Ectodermal cell (in vitro differentiated cells): ENCODE measurements at regions not wholly inside any gene's neighbourhood (a gene's known extent, or its start where the extent isn't known, plus 50 kb on each side); places are given as distances from the start of the nearest gene placed in this dataset.

Experiments
- H3K27ac ChIP-seq: 2 replicates; pipeline ENCODE4 v1.7.0; 2013; ENCODE audit warnings: mild to moderate bottlenecking, low read depth, low read length; ENCODE audit not compliant: insufficient read depth, poor library complexity, severe bottlenecking
- H3K27me3 ChIP-seq: 2 replicates; pipeline ENCODE4 v1.7.0; 2013; ENCODE audit warnings: mild to moderate bottlenecking, low read length; ENCODE audit not compliant: insufficient read depth, control insufficient read depth, poor library complexity, severe bottlenecking
- H3K36me3 ChIP-seq: one replicate; pipeline ENCODE4 v1.7.0; 2013; ENCODE audit warnings: low read length; ENCODE audit not compliant: control insufficient read depth, insufficient read depth
- H3K4me1 ChIP-seq: one replicate; pipeline ENCODE4 v1.7.0; 2013; ENCODE audit warnings: low read length; ENCODE audit not compliant: control insufficient read depth, insufficient read depth
- H3K4me3 ChIP-seq: 2 replicates; pipeline ENCODE4 v1.7.0; 2013; ENCODE audit warnings: low read depth, low read length, control low read depth; ENCODE audit not compliant: insufficient read depth
- H3K9me3 ChIP-seq: 2 replicates; pipeline ENCODE4 v1.7.0; 2013; ENCODE audit warnings: mild to moderate bottlenecking, low read length, moderate library complexity; ENCODE audit not compliant: control insufficient read depth
- WGBS, 2 experiments: methylation state at CpG; one replicate each; pipeline ENCODE4 v1.1.7; 2013; ENCODE audit warnings: missing lambda C conversion rate in 2 of 2; 5-methylcytosine and 5-hydroxymethylcytosine counted together

- Histone ChIP-seq H3K4me3 (no peak overlapping the region), H3K36me3 (no peaks in the 10 kb centered on the region), H3K27me3 (no peaks in the 10 kb centered on the region), H3K4me1 (no peaks in the 10 kb centered on the region), H3K27ac (no peak overlapping the region), H3K9me3 (no peaks in the 10 kb centered on the region)
- 91% methylated on average over 5 of the region's 5 CpGs for WGBS, 2 experiments
Observed at GRCh38 chr2:107235491-107236254, 349.7 kb upstream of the ST6GAL2 start.

DNA sequence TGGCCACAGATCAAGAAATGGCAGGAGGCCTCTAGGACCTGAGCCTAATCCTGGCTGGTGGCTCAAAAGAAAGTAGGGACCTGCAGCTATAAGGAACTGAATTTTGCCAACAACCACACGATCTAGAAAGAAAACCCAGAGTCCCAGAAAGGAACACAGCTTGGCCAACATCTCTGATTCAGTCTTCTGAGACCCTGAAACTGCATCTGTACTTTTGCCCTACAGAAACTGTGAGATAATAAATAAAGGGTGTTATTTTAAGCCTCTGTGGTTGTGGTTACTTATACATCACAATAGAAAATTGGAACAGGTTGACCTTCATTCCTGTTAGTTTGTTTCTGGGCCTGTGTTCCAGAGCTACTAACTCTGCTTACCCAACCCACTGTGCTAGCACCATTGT lies 356.8 kb upstream of the ST6GAL2 start:
- Histone ChIP-seq H3K4me1 (no peaks in the 10 kb centered on the region), H3K27ac (no peak overlapping the region), H3K4me3 (no peak overlapping the region), H3K36me3 (no peaks in the 10 kb centered on the region), H3K27me3 (no peaks in the 10 kb centered on the region), H3K9me3 (no peaks in the 10 kb centered on the region)
- 89 to 93% methylated on average over 1 of the region's 1 CpG for WGBS, 2 experiments

DNA sequence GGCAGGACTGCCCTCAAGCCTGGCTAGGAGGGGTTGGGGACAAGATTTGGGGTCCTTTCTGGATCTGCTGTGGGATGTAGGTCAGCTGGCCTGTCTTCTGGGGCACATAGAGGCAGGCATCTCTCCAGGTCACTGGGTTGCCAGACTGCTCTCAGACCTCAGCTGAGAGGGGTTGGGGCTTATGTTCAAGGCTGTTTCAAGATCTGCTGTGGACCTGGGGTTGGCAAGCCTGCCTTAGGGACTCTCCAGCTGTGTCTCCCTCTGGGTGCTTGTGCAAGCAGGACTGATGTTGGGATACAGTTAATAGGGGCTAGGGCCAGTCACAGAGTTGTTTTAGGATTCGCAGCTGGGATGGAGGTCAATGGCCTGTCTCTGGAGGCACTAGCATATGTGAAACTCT lies 363.0 kb upstream of the ST6GAL2 start:
- no peak overlapping the region for H3K4me3 ChIP-seq
- H3K4me1 ChIP-seq = no peaks in the 10 kb centered on the region
- H3K36me3 ChIP-seq = no peaks in the 10 kb centered on the region
- WGBS, 2 experiments = 91 to 96% methylated on average over 1 of the region's 1 CpG
- H3K9me3 ChIP-seq = no peaks in the 10 kb centered on the region
- no peak overlapping the region for H3K27ac ChIP-seq
- H3K27me3 ChIP-seq = no peaks in the 10 kb centered on the region

- Histone ChIP-seq H3K9me3 (no peaks in the 10 kb centered on the region), H3K4me1 (no peaks in the 10 kb centered on the region), H3K27me3 (no peaks in the 10 kb centered on the region), H3K27ac (no peak overlapping the region), H3K36me3 (no peaks in the 10 kb centered on the region), H3K4me3 (no peak overlapping the region)
- 93 to 96% methylated on average over 14 of the region's 14 CpGs for WGBS, 2 experiments
Observed at GRCh38 chr2:107255744-107256143, 369.8 kb upstream of the ST6GAL2 start.

DNA sequence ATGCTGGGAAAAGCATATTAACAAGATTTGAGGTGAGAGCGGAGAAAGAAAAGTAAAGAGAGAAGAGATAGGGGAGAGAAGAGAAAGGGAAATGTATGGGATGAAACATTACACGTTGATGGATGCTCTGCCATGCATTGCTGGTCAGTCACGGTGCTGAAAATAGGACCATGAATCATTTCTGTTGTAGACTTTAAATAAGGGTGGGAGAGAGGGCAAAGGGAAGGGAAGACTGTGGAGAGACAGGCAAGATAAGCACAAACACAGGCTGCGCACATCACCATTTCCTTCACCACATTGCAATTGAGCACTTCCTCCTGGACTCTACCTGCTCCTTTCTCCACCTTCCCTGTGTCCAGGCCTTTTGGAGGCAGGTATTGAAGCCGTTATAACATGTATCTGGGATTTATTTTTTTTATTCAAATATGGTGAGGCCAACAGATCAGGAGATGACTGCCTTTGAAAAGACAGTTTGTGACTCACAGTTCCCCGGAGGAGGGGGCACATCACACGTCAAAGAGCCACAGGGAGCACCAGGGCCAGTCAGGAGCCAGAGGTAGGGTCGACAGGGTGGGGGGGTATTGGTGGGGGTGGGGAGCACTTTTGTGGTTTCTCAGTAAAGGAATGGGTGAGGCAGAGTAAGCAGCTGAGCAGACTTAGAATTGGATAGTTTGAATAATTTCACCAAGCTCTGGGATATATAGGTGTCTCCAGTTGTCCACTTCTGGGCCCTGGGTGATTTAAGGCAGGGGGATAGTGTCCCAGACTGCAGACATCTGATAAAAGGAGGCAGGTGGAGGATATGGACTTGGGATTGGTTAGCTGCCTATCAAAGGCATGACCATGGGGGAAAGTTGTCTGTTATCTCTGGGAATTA lies 372.8 kb upstream of the ST6GAL2 start:
- 83 to 85% methylated on average over 8 of the region's 8 CpGs for WGBS, 2 experiments
- Histone ChIP-seq H3K4me1 (no peaks in the 10 kb centered on the region), H3K9me3 (no peaks in the 10 kb centered on the region), H3K27me3 (no peaks in the 10 kb centered on the region), H3K4me3 (no peak overlapping the region), H3K27ac (no peak overlapping the region), H3K36me3 (no peaks in the 10 kb centered on the region)

- Histone ChIP-seq H3K4me3 (no peak overlapping the region), H3K4me1 (no peaks in the 10 kb centered on the region), H3K36me3 (no peaks in the 10 kb centered on the region), H3K9me3 (no peaks in the 10 kb centered on the region), H3K27ac (no peak overlapping the region), H3K27me3 (no peaks in the 10 kb centered on the region)
- 93 to 94% methylated on average over 4 of the region's 4 CpGs for WGBS, 2 experiments
Observed at GRCh38 chr2:107259408-107260195, 373.6 kb upstream of the ST6GAL2 start.

- Histone ChIP-seq H3K9me3 (no peaks in the 10 kb centered on the region), H3K4me1 (no peaks in the 10 kb centered on the region), H3K27ac (no peak overlapping the region), H3K27me3 (no peaks in the 10 kb centered on the region), H3K36me3 (no peaks in the 10 kb centered on the region), H3K4me3 (no peak overlapping the region)
- 87 to 90% methylated on average over 2 to 3 of the region's 3 CpGs for WGBS, 2 experiments
Observed at GRCh38 chr2:107263628-107264027, 377.7 kb upstream of the ST6GAL2 start.

DNA sequence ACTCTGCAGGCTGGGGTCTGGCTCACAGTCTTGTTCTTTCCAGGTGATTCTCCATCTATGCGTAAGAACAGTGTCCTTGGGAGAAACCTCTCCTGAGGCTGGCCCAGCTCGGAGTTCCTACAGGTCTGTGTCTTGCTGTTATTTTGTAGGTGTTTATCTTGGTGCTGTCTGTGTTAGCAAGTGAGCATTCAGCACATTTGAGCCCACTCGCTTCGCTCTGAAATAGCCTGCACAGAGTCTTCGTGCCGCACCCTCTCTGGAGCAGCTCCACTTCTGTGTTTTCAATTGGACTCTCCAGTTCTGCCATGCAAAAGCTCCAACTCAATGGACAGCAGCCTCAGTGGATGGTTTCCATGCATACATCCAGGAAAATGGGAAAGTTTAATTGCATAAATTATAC lies 378.2 kb upstream of the ST6GAL2 start:
- Histone ChIP-seq H3K27ac (no peak overlapping the region), H3K4me1 (no peaks in the 10 kb centered on the region), H3K9me3 (no peaks in the 10 kb centered on the region), H3K4me3 (no peak overlapping the region), H3K36me3 (no peaks in the 10 kb centered on the region), H3K27me3 (no peaks in the 10 kb centered on the region)
- 96% methylated on average over 6 of the region's 6 CpGs for WGBS, 2 experiments

DNA sequence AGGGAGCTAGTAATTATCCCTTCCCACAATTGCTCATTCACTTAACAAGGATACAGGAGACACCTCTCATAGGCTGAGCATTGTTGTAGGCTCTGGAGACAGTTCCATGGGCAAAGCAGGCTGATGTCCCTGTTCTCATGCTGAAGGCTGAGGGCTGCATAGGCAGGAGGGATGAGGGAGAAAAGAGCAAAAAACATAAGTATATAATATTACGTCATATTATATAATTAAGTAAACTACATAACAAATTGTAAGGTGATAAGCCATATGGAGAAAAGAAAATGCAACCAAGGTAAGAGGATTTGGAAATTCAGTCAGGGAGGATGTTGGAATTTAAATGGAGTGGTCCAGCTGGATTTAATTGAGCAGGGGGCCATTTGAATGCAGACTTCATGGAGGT lies 380.6 kb upstream of the ST6GAL2 start:
- no peak overlapping the region for H3K4me3 ChIP-seq
- H3K27ac ChIP-seq = no peak overlapping the region
- no peaks in the 10 kb centered on the region for H3K4me1 ChIP-seq
- no peaks in the 10 kb centered on the region for H3K27me3 ChIP-seq
- no peaks in the 10 kb centered on the region for H3K36me3 ChIP-seq
- H3K9me3 ChIP-seq = no peaks in the 10 kb centered on the region
- WGBS, 2 experiments = no CpG with 5 or more reads among the region's 1 CpG

DNA sequence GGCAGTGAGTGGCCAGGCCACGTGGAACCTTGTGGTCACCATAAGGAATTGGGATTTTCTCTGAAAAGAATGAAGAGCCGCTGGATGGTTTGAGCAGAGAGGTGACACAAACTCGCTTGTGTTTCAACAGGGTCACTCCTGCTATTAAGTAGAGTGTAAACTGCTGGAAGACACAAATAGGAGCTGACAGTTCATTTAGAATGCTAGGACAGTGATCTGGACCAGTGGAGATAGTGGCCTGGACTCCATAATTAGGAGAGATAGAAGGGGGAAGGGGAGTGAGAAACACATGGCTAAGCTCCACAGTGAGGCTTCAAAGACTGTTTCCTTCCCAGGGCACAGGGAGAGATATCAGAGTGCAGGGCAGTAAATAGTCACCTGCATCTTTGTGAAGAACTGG lies 381.1 kb upstream of the ST6GAL2 start:
- Histone ChIP-seq H3K9me3 (no peaks in the 10 kb centered on the region), H3K4me3 (no peak overlapping the region)
- WGBS, 2 experiments = 90% methylated on average over 3 of the region's 3 CpGs

More for the DNA sequence above, 381.1 kb upstream of the ST6GAL2 start:
- H3K4me1 ChIP-seq = no peaks in the 10 kb centered on the region
- no peak overlapping the region for H3K27ac ChIP-seq
- no peaks in the 10 kb centered on the region for H3K36me3 ChIP-seq
- H3K27me3 ChIP-seq = no peaks in the 10 kb centered on the region
